GM21367 (cell line): ENCODE measurements at regions not wholly inside any gene's neighbourhood (a gene's known extent, or its start where the extent isn't known, plus 50 kb on each side); places are given as distances from the start of the nearest gene placed in this dataset.

ENCODE experiments used
- ATAC-seq: cut with Tn5 transposase; IDR thresholded peaks from one replicate; pipeline ENCODE4 v1.9.1; 2021; ENCODE audit not compliant: unreplicated experiment

DNA sequence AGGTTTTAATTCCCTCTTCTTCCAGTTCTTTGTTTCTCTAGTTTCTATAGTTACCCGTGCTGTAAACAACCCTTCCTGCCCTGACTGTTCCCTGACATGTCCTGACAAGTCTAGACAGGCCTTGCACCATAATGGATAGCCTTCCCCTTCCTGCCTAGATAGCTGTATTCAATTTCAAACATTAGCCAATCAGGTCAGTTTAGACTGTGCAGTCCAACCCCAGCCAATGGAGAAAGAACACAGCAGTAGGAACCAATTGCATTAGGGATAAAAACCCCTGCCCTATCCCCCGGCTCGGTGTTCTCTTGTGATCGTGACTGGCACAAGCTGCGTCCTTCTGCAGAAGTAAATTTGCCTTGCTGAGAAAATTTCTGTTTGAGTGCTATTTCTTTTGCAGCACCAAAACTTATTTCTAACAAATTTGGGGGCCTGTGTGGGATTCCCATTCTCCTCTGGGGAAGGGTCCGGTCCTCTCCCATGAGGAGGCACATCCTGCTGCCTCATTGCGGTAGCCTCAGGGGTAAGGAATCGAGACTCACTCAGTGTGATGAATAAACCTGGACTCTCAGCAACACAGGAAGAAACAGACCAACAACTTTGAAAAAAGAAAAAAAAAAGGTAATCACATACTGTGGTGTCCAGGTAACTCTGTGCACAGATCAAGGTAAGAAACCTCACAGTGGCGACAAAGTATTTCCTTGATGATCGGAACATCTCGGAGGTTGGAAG, 248.7 kb upstream of the ECI2 start:
- no peak for ATAC-seq

DNA sequence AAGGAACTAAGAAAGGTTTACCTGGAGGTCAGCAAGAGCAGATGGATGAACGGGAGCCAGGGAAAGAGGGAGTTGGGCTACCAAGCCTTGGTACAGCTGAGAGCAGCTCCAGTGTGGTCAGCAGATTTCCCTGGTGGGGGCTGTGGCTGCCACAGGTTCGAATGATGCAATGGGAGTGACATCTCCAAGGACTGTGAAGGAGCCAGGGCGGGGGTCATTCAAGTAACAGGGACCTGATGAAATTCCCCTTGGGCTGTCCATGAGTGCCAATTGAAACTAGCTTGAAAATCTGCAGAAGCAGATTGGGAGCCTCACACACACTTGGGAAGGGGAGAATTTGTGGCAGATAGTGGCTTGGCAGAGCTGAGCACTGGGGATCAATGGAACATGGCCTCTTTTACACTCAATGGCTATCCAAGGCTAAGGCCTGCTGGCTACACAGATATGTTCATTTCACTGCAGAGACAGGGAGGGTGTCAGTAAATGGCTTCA, 247.0 kb upstream of the ECI2 start:
- no peak for ATAC-seq

DNA sequence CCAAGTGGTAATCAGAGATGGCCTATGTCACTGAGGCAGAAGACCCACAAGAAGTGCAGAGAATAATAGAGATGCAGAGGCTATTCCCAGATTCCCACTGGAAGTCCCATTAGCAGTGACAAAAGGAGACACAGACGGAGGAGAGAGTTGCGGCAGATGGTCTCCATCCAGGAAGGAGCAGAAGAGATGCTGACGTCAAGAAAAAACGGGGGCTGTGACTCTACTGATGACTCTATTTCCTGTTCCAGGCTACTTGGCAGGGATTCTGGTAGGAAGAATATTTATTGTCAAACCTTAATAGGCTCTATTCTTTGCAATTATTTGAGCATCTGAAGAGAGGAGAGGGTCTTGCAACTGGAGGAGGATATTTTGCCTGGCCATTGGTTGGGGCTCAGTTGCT, 246.0 kb upstream of the ECI2 start:
- ATAC-seq: no peak

DNA sequence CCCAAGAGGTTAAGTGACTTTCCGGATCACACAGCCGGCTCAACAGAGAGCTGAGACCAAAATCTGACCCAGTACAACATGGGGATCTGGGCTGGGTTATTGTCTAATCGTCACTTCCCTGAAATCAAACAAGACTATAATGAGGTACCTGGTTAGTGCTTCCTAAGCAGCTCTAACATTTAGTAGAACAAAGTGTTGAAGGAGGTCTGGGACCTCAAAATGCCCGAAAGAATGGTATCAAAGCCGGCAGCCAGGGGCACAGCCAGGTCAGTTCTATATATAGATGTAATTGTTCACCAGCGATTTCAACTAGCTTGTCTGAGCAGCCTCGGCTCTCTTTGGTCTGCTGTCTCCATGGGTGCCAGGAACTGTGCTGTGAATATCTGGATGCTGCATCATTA, 245.5 kb upstream of the ECI2 start:
- ATAC-seq: no peak

DNA sequence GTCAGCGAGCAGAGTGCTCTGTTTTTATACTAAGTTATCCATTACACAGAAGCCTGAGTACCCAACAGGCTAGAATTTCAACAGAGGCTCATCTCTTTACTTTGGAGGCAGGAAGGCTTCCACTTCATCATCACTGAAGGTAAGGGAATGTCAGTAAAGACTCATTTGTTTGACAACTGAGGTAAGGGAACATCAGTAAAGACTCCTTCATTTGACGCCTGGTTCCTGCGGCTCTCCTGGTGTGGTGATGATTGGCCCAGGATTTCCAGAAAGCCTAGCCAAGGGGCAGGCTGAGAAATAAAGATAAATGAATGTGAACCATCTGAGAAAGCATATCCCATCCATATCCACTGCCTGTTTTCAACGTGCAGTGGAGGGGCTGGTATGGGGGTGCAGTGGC, 244.6 kb upstream of the ECI2 start:
- no peak for ATAC-seq

DNA sequence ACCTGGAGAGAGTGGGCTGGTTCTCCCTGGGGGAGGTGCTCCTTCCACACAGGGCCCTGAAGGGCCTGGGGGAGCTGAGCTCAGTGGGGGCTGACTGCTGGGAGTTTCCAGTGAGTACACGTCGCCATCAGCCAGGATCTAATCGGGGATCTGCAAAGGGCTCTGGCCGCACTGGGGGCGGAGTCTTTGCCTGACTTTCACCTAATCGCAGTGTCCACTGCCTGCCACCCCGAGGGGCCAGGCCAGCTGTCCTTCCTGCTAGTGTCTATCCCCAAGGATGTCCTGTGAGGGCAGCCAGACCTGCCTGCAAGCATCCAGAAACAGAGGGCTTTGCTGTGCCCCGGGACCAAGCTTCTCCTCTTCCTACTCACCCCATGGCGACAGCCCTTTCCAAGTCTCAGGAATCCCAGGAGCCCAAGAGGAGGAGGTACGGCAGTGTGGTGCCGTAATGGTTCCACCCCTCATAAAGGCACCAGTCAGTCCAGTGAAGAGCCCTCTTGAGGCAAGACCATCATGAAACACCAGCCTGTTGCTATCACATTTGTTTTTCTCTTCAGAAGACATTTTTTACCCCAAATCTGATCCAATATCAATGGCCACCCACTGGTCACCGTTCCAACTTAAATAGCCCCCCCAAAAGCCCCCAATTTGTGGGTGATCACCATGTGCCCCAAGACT, 243.1 kb upstream of the ECI2 start:
- no peak for ATAC-seq

DNA sequence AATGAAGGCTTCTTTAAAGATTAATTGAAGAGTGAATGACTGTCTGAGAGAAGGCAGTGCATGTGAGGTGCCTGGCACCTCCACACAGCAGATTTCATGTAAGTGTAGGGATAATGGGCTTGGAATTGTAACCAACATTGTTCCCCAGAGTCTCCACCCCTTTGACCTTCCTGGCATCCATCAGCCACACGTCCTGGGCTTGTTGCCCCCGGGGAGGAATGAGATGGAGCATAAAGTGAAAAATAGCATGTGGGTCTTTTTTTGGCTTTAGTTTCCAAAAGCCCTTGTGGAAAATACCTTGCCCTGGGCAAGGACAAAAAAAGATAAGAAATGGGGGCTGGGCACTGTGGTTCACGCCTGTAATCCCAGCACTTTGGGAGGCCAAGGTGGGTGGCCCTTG, 242.2 kb upstream of the ECI2 start:
- ATAC-seq: no peak

DNA sequence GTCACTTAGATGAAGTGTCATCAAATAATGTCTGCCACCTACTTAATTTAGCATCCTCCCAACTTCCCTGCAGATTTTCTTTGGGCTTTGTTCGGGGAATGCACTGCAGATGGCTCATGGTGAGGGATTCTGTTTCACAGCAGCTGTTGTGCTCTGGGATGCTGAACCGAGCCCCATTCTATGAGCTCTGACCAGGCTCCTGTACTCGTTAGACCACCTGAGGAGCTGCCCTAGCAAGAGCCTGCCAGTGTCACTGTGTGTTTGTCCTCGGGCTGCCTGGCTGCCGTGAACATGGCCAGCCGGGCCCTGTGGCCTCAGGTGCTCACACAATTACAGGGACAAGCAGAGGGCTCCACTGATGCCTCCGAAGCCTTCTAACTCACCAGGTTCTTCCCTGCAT, 238.8 kb upstream of the ECI2 start:
- no peak for ATAC-seq

DNA sequence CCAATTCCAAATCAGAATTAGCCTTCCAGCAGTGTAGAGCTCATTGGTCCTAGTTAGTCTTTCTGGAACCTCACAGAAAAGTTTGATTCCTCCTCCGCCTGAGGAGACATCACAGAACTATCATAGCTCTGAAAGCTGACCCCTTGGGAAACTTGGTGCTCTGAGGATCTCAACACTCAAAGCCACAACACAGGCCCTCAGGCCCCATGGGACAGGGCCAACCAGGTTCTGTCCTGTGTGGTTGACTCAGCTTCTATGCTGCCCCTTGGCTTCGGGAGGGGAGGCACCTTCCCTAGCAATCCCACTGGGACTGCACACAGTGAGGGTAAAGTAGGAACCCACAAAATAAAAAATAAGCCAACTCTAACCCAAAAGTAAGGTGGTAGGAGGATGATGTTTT, 237.5 kb upstream of the ECI2 start:
- ATAC-seq: no peak

DNA sequence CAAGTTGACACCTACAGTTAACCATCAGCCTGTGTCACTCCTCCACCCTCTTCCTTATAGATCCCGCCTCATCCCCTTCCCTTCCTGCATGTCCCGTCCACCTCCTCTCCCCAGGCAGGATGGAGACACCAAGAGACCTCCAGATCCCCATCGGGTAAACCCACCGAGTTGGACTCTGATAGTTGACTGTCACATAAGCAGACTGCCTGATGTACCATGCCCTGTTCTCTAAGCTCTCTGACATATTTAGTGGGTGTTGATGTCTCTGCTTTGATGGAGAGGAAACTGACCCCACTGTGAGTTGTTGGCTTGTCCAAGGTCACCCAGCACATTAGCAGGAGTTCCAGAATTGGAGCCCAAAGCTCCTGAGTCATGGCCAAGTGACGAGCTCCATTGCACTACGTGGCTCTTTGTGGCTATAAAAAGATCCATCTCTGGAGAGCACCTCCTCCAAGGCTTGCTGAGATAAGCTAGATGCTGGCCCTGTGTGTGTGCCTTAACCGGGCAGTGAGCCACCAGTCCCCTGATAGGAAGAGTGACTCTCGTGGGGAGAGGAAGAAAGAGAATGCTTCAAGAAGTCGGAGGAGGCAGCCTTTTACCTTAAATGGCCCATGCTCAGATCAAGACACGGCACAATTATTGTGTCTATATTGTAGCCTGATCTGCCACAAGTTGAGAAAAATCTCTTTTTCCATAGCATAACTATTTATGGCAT, 236.0 kb upstream of the ECI2 start:
- no peak for ATAC-seq

DNA sequence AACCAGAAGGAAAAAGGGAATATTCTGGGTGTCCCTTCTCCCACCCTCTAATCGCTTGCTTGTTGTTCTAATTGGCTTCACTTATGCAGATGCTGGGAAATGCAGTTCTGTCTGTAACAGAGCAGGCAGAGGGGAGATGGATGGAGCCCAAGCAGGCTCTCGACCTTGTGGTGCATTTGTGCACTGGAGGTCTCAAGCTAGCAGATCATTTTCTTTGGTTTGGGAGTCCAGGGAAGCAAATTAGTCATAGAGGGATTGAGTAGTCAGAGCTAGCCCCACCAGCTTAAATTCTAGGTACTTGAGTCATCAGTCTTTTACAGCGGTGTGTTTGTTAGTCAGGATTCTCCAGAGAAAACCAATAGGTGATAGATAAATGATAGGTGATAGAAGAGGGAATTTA, 234.7 kb upstream of the ECI2 start:
- ATAC-seq: no peak

DNA sequence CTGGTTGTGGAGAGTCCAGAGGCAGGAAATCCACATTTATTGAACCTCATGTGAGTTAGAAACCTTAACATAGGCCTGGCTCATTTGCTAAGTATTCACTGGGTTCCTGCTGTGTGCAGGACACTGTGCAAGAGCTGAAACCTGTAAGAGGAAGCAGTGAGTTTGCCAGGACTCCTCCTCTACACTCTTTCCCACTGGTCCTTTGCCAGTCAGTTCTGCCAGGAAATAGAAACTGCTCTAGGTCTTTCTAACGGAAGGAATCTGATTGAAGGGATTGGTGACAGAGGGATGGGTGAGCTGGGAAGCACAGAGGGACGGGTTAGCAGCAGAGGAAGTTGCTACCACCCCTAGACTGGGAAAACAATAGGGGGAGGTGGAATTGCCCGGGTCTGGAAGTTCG, 234.2 kb upstream of the ECI2 start:
- no peak for ATAC-seq

DNA sequence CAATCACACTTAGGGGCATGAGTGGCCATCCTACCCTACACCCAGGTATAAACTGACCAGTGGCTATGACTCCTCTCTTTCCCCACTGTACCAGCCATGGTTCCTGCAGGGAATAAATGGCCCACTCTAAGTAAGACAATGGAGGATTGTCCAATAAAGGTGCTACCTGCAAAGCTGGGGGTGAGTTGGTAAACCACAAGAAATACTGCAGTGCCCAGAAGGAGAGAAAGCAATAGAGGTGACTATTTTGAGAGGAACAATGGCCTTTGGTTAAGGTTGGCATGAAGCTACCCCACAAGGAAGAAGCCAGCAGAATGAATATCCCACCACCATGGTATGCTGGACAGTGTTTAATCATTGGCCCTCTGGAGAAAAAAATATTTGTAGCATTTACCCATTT, 233.3 kb upstream of the ECI2 start:
- no peak for ATAC-seq

DNA sequence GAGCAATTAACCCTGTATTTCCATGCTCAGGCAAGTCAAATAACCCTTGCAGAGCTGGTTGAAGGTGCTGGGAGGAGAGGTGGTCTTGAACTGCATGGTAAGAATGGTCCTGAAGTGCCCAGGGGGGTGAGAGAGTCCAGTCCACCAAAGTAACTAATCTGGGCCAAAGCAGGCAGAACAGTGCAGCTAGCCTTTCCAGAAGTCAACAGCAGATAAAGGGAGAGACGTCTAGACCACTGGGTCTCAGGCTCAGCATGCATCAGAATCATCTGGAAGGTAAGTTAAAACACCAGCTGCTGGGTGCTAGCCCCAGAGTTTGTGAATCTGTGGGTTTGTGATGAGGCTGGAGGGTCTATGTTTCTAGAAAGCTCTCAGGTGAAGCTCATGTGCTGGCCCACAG, 232.3 kb upstream of the ECI2 start:
- ATAC-seq: no peak

DNA sequence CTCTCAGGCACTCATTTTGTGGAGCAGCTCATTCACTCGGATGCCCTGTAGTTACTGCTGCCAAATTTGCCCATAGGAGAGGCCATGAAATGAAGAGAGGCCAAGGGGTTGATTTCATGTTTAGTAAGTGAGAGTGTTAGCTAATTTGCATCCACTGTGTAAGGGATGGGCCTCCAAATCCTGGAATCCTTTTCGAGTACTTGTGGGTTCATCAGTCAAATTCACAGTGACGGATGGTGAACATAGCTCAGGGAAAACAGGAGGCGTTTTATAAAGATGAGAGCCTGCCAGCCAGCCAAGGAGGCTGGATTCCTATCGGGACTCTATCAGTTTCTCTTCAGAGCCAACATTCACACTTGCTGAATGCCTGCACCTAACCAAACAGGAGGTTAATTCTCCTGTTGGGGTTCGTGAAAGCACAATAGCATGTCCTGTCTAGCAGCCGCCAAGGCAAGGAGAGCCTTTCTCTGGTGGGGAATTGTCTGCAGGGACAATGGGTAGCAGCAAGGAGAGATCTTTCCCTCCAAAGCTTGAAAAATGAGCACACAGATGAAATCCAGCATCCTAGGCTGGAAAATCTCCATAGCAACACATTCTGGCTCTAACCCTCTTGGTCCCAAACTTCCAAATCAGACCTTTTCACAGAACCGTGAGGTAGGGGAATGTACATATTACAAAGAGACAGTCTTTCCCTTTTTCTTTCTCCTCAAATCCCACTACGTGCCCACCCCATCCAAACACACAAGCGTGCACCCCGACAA, 231.4 kb upstream of the ECI2 start:
- ATAC-seq: no peak

DNA sequence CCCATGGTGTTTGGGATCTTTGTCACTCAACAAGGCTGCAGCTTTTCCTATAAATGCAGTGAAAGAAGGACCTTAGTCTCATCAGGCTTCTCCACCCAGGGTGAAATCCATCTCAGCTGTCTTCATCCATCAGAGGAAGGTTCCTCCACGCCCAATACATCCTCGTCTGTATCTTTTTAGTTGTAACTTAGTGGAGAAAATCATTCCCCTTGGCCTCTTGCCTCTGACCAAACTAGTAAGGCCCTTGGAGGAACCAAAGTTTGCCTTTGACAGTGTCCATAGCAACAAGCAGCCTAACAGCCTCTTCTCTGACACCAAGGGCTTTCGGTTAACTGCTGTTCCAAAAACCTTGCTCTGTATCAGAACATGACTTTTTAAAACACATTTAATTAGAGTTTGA, 230.3 kb upstream of the ECI2 start:
- ATAC-seq: no peak

DNA sequence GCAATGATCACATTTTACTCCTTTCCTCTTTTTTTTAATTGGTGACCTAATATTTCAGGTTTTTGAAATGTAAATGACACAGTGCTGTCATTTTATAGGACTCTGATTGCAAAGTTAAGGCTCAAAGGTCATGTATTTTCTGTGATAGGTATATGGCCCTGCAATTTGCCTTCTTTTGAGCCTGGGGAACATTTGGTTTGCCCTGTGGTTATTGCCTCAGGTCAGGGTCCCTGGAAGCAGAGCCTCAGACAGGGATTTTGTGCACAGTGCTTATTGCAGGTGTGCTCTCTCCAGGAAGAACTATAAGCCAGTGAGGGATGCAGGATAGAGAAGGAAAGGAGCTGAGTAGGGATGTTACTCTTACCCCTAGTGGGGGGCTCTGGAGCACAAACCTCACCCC, 229.3 kb upstream of the ECI2 start:
- no peak for ATAC-seq

DNA sequence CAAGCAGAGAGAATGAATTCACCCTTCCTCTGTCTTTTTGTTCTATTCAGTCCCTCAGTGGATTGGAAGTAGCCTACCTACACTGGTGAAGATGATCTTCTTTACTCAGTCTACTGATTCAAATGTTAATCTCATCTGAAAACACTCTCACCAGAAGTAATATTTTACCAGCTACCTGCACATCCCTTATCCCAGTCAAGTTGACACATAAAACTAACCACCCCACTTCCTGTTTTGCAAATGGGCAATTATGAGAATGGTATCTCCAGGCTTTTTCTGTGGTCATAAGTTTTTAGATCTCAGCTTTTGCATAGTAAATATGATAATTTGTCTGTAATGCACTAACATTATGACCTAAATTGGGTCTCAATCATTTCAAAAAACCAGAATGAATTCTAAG, 228.8 kb upstream of the ECI2 start:
- ATAC-seq: no peak

DNA sequence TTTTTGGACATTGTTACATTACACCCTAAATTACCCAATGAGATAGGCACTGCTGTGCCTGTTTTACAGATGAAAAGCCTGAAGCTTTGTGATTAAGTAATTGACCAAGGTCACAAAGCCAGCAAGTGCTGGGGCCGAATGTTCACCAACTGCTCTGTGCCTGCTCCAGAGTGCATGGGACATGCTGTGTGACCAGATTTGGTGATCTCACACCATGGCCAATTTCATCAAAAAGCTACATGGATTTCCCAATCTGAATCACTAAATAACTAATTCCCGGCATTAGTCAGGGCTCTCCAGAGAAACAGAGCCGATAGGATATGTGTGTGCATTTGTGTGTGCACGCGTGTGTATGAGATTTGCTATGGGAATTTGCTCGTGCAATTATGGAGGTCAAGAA, 228.3 kb upstream of the ECI2 start:
- ATAC-seq: no peak

DNA sequence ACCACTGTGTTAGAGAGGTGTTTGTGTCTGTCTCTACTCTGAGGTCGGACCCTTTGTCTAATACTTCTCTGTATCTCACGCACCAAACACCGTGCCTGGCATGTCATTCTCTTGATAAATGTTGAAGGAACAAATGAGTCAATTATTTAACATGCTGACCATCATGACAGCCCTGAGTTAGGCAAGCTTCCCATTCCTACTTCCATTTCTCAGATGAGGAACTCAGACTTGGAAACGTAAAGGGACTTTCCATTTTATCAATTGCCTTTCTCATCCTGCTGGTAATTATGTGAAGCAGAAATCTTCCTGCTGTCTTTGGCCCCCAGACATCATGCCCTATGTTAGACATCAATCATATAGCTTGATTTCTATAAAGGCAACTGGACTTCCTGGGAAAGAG, 227.0 kb upstream of the ECI2 start:
- no peak for ATAC-seq

DNA sequence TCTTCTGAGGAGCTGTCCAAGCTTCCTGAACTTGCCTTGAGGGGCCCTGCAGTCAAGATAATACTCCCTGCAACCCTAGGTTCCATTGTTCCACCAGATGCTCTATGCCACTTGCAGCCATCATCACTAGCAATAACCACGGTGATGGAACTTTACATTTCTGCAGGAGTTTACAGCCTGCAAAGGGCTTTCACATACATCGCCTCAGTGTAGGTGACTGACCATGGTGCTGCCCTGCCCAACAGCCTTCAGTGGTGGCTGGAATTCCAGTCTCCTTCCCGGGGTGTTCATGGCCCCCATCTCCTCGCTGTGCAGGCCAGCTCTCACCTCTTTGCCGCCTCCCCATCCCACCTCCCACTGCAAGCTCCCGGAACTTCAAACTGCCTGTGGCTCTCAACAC, 225.5 kb upstream of the ECI2 start:
- no peak for ATAC-seq
